Right lobe of liver (tissue), 6 donors: ENCODE measurements at regions not wholly inside any gene's neighbourhood (a gene's known extent, or its start where the extent isn't known, plus 50 kb on each side); places are given as distances from the start of the nearest gene placed in this dataset.

Source experiments
- ATAC-seq, 4 donors: fragments of 200-7000 bp; cut with Tn5 transposase; one replicate each; pipeline ENCODE4 v1.9.1; 2020; ENCODE audit warnings: mild to moderate bottlenecking in 4 of 4, moderate library complexity in 4 of 4
- DNase-seq, 3 donors: peaks; one replicate each; pipeline ENCODE4 v3.0.0-alpha.2; 2020
- H3K27ac ChIP-seq, 3 donors: fragments of 200-600 bp; one replicate each; pipeline ENCODE4 v1.8.0; 2022
- H3K27me3 ChIP-seq, 2 donors: fragments of 200-600 bp; one replicate each; pipeline ENCODE4 v1.8.0; 2022
- H3K36me3 ChIP-seq, 4 donors: fragments of 200-600 bp; sonication (generic) in 1 of 4; one replicate each; pipeline versions ENCODE4 v1.5.1 to v1.8.0; 2017 to 2022; ENCODE audit warnings: control low read depth in 1 of 4
- H3K4me1 ChIP-seq, 4 donors: fragments of 200-600 bp; sonication (generic) in 1 of 4; one replicate each; pipeline versions ENCODE4 v1.5.1 to v1.8.0; 2017 to 2022; ENCODE audit warnings: control low read depth in 1 of 4
- H3K4me3 ChIP-seq, 3 donors: fragments of 200-600 bp; one replicate each; pipeline ENCODE4 v1.8.0; 2022
- H3K9me3 ChIP-seq, 4 donors: fragments of 200-600 bp; sonication (generic) in 1 of 4; one replicate each; pipeline versions ENCODE4 v1.5.1 to v1.8.0; 2017 to 2022; ENCODE audit warnings: control low read depth in 1 of 4
- CTCF ChIP-seq, 4 donors: fragments of 200-600 bp in 3 of 4; fragments of 450-650 bp in 1 of 4; IDR thresholded peaks; one replicate each; pipeline versions ENCODE4 v1.5.1 to v1.8.0; 2016 to 2022; ENCODE audit warnings: antibody characterized with exemption in 4 of 4, mild to moderate bottlenecking in 2 of 4
- POLR2A ChIP-seq: fragments of 450-650 bp; IDR thresholded peaks from one replicate; pipeline ENCODE4 v1.6.1; 2017; ENCODE audit warnings: antibody characterized with exemption, mild to moderate bottlenecking
- WGBS: methylation state at CpG from one replicate; pipeline ENCODE4 v1.1.6; 2018; ENCODE audit warnings: low coverage, low lambda C conversion rate; ENCODE audit not compliant: insufficient coverage; ENCODE audit errors: missing lambda C conversion rate; 5-methylcytosine and 5-hydroxymethylcytosine counted together
- intact Hi-C, 2 donors: fragments of 100-400 bp; cut with DNase I; formaldehyde crosslinking; loops; one replicate each; pipeline versions ENCODE4 v1.11.2 to v1.14.1; 2022
- donor health status: DM: no; HTN: yes; CAD: no.
- donor health status: DM: no; HTN: no; CAD: no.
- donor health status: DM: no; HTN: no; CAD: no.
- donor health status: DM: no; HTN: yes; CAD: no.
- donor health status: DM: no; HTN: yes; CAD: no.

GRCh38 chr3:65044401-65044800, 356.6 kb upstream of the ADAMTS9 start:
- TF ChIP-seq CTCF (IDR thresholded peaks at IDR 0.05) = no peak
- H3K36me3 ChIP-seq = no peaks in the 10 kb centered on the region
- H3K27me3 ChIP-seq = no peaks in the 10 kb centered on the region
- H3K27ac ChIP-seq = no peak overlapping the region
- peaks cover 0 to 7% (median 0%) of the 10 kb centered on the region in 4 donors for H3K9me3 ChIP-seq
- H3K4me1 ChIP-seq = no peaks in the 10 kb centered on the region
- no peak for DNase-seq
- intact Hi-C loops = no loop called here
- ATAC-seq = no peak
- H3K4me3 ChIP-seq = no peak overlapping the region
- 86% methylated on average over 4 of the region's 6 CpGs for whole genome bisulfite sequencing

- intact Hi-C loops = no loop called here
- no peak overlapping the region for H3K4me3 ChIP-seq
- peaks cover 0 to 7% (median 0%) of the 10 kb centered on the region in 4 donors for H3K9me3 ChIP-seq
- TF ChIP-seq CTCF (IDR thresholded peaks at IDR 0.05) (no peak), POLR2A (no peak)
- WGBS = 51% methylated on average over 3 of the region's 3 CpGs
- no peak overlapping the region for H3K27ac ChIP-seq
- no peak for ATAC-seq
- DNase-seq = no peak
- H3K4me1 ChIP-seq = no peaks in the 10 kb centered on the region
- no peaks in the 10 kb centered on the region for H3K27me3 ChIP-seq
- no peaks in the 10 kb centered on the region for H3K36me3 ChIP-seq
Measured at GRCh38 chr3:65042675-65043074, 354.9 kb upstream of the ADAMTS9 start.

DNA sequence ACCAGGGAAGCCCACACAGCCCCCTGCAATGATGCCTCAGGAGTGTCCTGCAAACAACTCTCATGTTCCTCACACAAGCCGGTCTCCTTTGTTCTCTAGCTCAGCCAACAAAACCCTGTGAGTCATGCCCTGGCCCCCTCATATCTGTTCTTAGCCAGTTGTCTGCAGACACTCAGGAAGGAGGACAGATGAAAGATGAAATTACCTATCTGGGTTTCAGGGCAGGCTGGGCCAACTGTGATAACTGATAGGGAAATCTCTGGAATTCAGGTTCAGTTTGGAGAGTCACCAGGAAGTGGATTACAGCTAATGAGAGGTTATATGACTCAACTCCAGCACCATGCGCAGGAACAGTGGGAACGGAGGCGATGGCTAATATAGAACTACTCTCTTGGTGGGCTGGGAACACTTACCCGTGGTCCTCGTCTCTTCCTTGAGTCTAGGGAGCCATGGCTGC, 352.0 kb upstream of the ADAMTS9 start:
- no peaks in the 10 kb centered on the region for H3K9me3 ChIP-seq
- H3K36me3 ChIP-seq = no peaks in the 10 kb centered on the region
- TF ChIP-seq CTCF (IDR thresholded peaks at IDR 0.05) (no peak), POLR2A (no peak)
- intact Hi-C loops = no loop called here
- no peaks in the 10 kb centered on the region for H3K27me3 ChIP-seq
- no peak overlapping the region for H3K4me3 ChIP-seq
- H3K27ac ChIP-seq = no peak overlapping the region
- no peaks in the 10 kb centered on the region for H3K4me1 ChIP-seq
- ATAC-seq (no peak), DNase-seq (no peak)
- WGBS = 80% methylated on average over 1 of the region's 6 CpGs

DNA sequence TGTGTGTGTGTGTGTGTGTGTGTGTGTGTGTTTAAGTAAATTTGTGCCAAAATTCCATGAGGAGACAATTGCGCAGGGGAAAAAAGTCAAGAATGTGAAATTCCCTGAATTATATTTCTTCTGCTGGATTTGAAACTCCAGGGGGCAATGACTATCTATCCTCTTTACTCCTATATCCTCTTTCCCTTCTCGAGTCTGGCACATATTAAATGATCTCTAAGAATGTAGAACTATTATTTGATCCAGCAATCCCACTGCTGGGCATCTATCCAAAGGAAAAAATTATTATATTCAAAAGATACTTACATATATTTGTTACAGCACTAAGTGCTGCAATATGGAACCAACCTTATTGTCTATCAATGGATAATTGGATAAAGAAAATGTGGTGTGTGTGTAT, 350.1 kb upstream of the ADAMTS9 start:
- no peak for DNase-seq
- intact Hi-C loops = no loop called here
- no peak overlapping the region for H3K27ac ChIP-seq
- H3K27me3 ChIP-seq = no peaks in the 10 kb centered on the region
- 61% methylated on average over 2 of the region's 2 CpGs for WGBS
- no peaks in the 10 kb centered on the region for H3K4me1 ChIP-seq
- H3K36me3 ChIP-seq = no peaks in the 10 kb centered on the region
- no peaks in the 10 kb centered on the region for H3K9me3 ChIP-seq
- TF ChIP-seq POLR2A (no peak), CTCF (IDR thresholded peaks at IDR 0.05) (no peak)
- no peak for ATAC-seq
- no peak overlapping the region for H3K4me3 ChIP-seq

DNA sequence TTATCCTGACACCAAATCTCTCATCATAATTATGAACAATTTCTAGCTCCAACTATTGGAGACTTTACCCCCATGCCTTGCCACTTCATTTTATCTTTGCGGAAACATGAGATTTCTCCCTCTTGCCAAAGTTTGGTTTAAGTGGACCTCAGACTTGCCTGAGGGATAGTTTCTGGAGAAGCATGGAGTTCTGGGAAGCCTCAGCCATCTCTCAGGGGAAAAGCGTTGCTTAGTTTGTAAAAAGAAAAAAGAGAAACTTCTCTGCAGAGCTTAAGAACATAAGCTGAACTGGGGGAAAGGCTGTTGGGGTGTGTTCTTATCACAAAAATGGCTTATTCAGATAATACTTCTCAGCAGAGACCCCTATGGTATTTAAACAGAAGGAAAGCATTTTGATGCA, 347.4 kb upstream of the ADAMTS9 start:
- Histone ChIP-seq H3K4me1 (no peaks in the 10 kb centered on the region), H3K36me3 (no peaks in the 10 kb centered on the region), H3K27ac (no peak overlapping the region), H3K4me3 (no peak overlapping the region), H3K27me3 (no peaks in the 10 kb centered on the region), H3K9me3 (no peaks in the 10 kb centered on the region)
- intact Hi-C loops = no loop called here
- 90% methylated on average over 2 of the region's 2 CpGs for WGBS
- DNase-seq = no peak
- TF ChIP-seq POLR2A (no peak), CTCF (IDR thresholded peaks at IDR 0.05) (no peak)
- no peak for ATAC-seq
